Ammon's horn (tissue), 1 donor: ENCODE measurements at regions not wholly inside any gene's neighbourhood (a gene's known extent, or its start where the extent isn't known, plus 50 kb on each side); places are given as distances from the start of the nearest gene placed in this dataset.

Experiments used
- DNase-seq: peaks from one replicate; pipeline ENCODE4 v3.0.0-alpha.2; 2016; ENCODE audit warnings: low spot score

DNA sequence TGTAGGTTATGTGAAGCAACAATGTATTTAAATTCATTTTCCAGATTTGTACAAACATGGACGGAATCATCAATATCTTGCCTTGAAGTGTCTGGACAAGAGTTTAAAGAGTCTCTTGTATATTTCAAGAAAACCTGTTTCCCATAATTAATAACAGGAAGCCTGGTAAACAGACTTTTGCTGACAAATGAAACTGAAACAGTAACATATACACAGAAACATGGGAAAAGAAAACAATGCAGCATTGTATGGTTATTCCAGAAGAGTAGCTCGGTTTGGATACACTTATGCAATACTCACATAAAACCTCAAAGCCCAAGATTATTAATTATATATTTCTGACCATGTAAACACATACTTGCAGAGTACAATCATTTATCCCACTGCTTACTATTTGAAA is 265.5 kb downstream of the PTPRC start:
- no peak for DNase-seq

DNA sequence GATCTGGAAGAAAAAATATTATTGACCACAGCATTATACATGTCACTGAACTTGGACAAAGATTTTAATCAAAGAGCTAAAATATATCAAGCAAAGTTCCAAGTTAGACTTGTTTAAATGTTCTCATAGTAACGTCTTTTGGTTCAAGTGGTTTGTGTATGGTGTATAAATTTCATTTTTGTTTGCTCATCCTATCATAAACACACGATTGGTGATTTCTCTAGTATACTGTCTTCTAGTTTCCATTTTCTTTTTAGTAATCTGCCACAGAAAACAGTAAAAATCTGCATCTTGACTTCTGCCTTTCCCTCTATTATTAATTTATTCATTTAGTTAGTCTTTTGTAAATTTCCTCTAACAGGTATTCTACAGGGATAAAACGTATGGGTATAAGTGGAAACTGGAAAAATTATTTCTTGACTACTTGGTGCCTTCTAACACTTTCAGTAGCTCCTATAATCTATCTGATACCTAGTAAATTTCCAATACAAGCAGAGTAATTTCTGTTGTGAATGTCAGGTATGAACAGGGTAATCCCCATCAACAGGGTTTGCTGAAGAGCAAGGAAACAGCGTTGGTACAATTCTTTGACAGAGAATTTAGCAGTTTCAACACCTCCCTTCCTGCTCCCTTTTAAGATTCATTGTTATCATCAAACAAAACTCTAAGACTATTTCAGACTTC is 268.0 kb downstream of the PTPRC start:
- DNase-seq, result no peak

DNA sequence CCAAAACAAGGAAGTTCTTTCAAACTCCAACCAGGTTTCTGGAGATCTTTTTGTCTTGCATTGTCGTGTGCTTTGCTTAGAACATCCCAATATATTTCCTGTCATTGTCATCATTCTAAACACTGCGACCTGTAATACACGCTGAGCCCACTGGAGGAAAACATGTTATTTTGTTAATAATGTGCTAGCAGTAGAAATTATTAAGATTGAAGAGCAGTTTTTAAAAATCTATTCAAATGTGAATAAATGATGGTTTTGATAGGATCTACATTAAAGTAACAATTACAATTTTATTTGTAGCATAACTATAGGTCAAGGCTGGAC is 268.5 kb downstream of the PTPRC start:
- DNase-seq, result no peak

DNA sequence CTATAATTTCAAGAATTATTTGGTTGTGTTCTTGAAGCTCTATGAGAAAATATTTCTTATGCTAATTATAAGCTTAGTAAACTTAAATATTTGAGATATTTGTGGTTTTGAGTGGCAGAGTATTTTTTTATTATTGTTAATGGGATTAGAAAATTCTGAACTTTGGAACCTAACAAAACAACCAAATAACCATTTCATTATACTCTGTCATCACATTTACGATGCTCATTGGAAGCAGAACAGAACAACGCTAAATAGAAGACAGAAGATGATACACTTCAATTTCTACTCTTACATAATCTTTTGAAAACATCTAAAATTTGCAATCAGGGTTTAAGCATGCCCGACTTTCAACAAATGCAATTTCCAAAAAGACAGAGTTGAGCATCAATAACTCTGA is 270.2 kb downstream of the PTPRC start:
- DNase-seq, result no peak

DNA sequence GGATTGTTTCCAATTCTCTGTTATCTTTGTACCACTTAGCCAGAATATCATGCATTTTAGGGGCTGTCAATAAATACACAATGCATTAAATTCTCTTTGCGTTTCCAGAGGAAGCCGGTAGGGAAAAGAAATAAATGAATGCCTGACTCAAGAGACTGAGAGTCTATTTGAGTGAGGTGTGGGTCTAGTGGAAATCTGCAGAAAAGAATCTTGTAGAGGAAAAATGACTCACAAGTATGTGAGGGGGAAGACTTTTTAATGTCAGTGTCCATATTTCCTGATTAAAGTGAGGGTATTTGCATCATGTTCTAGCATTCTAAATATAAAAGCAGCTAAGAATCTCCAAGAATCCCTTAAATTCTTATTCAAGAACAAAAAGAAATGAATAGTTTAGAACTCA is 271.1 kb downstream of the PTPRC start:
- DNase-seq, result no peak

- DNase-seq, result no peak
Observed at GRCh38 chr1:198910816-198911215, 272.0 kb downstream of the PTPRC start.

DNA sequence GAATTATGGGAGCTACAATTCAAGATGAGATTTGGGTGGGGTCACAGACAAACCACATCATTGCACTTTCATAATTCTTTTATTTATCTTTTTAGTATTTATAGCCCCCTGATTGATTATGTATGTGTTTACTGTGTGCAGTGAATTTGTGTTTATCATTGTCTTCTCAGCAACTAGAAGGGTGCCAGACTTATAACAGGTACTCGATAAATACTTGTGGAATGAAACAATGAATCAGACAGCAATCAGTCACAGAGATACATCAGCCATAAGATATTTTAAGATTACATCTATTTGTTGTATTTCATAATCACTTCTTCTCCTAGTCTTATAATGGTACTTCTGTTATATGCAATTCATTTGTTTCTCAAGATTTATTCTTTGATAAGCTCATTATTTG is 273.2 kb downstream of the PTPRC start:
- no peak for DNase-seq

GRCh38 chr1:198913667-198914066 is 274.8 kb downstream of the PTPRC start:
- no peak for DNase-seq

GRCh38 chr1:198915327-198916231 is 276.7 kb downstream of the PTPRC start:
- no peak for DNase-seq

- DNase-seq, result no peak
Observed at GRCh38 chr1:198917226-198917625, 278.4 kb downstream of the PTPRC start.

DNA sequence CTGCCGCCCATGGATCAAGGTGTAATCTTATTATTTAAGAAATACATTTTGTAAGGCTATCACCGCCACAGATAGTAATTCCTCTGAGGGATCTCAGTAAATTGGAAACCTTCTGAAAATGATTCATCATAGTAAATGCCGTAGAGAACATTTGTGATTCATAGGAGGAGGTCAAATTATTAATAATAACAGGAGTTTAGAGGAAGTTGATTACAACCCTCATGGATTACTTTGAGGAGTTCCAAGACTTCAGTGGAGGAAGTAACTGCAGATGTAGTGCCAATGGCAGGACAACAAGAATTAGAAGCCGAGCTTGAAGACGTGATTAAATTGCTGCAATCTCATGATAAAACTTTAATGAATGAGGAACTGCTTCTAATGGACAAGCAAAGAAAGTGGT is 280.1 kb downstream of the PTPRC start:
- DNase-seq, result no peak

- DNase-seq, result no peak
Observed at GRCh38 chr1:198919667-198920398, 281.0 kb downstream of the PTPRC start.

GRCh38 chr1:198922638-198923430 is 284.0 kb downstream of the PTPRC start:
- no peak for DNase-seq

DNA sequence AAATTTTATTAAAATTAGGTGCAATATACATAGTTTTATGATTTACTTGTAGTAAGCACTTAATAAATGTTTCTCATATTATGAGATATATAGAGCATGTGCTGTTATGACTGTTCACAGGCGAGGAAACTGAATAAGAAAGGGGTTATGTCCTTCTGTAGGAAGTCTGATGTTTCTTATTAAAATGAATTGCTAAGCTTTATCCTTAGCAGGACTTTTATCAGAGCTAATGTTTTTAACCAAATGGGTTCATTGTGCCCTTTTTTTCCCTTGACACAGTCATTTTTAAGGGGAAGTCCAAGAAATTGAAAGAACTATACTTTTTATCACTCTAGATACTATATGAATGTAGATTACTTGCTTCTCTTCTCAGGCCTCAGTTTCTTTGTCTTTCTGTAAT is 285.2 kb downstream of the PTPRC start:
- no peak for DNase-seq

- no peak for DNase-seq
Observed at GRCh38 chr1:198925567-198925966, 286.7 kb downstream of the PTPRC start.

DNA sequence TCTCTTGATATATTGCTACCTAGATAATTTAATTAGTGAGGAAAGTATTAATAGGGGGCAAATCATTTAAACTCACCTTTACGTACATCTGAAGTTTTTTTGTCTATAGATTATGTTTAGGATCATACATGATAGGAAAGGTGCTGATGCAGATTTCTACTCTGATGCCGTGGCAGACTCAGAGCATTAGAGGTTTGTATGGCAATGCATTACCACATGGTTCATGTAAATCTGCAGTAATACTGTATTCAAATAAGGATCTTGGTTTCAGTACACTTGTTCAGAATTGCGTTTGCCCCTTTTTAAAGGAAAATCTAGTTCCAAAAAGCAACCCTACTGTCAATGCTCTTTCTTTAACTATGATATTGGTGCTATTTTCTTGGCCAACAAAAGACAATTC is 288.3 kb downstream of the PTPRC start:
- no peak for DNase-seq

- DNase-seq, result no peak
Observed at GRCh38 chr1:198929111-198929604, 290.3 kb downstream of the PTPRC start.

DNA sequence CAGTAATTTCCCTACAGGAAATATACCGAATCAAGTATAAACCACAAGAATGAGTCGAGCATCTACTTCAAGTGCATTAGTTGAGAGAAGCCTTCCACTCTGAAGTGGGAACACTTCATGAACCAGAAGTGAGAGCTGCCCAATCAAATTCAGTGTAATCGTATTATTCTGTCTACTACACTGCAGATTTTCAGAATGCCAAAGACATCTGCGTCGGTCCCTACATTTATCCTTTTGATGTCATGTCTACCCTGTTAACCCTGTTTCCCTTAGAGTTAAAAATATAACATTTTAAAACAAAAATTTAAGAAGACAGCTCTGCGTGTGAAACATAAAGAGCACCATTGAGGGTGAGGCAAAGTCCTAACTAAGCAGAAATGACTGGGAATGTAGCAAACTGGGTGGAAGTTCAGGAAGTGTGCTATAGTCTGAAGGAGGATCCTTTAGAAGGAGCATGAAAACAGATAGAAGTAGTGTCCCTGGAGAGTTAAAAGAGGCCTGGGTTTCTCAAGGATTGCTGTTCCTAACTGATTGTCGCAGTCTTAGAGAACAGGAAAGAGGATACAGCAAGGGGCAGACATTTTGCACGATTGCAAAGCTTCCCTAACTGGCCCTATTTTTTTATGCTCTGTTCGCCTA is 291.2 kb downstream of the PTPRC start:
- peak; percentile 48 for DNase-seq

GRCh38 chr1:198932351-198932991 is 293.6 kb downstream of the PTPRC start:
- peak; percentile 72 for DNase-seq

DNA sequence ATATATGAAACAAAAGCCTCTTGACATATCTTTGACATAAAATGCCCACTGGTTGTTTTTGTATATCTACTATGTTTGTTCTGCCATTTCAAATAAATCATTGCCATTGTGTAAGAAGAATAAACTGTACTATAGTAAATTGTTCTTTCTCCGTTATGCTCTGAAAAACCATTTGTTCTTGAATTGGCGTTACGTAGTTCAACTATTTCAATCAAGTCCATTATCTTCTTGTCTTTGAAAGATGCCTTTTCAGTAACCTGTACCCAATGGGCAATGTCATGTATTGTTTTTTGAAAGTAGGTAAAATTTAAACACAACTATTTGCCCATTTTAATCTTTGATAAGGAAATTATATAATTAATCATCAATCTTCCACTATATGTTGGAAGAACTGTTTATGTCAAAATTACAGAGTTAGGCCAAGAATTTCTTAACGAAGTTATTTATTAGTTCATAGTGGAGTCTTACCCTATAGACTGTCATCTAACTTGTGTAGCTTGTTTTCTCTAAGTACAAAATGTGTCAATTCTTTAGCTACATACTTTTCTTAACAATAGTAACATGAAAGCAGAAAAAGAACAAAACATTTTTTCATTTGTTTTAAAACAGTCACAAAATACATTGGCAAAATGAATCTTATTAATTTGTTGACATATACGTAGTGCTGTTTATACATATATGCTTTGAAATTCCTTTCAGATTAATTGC is 294.8 kb downstream of the PTPRC start:
- DNase-seq, result peak; percentile 66
